Cardiac muscle cell (in vitro differentiated cells and primary cell): ENCODE measurements at regions not wholly inside any gene's neighbourhood (a gene's known extent, or its start where the extent isn't known, plus 50 kb on each side); places are given as distances from the start of the nearest gene placed in this dataset.

Experiments
- DNase-seq, 2 donors: peaks; one replicate each; pipeline versions ENCODE4 v3.0.0 to v3.0.0-alpha.2; 2010 to 2017; ENCODE audit warnings: low read depth in 1 of 2, low spot score in 1 of 2
- H3K27ac ChIP-seq: fragments of 200-600 bp; sonication (generic); 2 replicates; pipeline ENCODE4 v1.5.1; 2016
- H3K27me3 ChIP-seq: fragments of 200-600 bp; sonication (generic); 2 replicates; pipeline ENCODE4 v1.6.0; 2016; ENCODE audit warnings: control low read depth
- H3K36me3 ChIP-seq: fragments of 200-600 bp; sonication (generic); 2 replicates; pipeline ENCODE4 v1.5.1; 2016; ENCODE audit warnings: control low read depth
- H3K4me1 ChIP-seq: fragments of 200-600 bp; sonication (generic); 2 replicates; pipeline ENCODE4 v1.8.1; 2017; ENCODE audit warnings: low read depth, mild to moderate bottlenecking, mixed run types
- H3K4me3 ChIP-seq: fragments of 200-600 bp; sonication (generic); 2 replicates; pipeline ENCODE4 v1.5.1; 2016; ENCODE audit warnings: mild to moderate bottlenecking
- H3K9me3 ChIP-seq: fragments of 200-600 bp; sonication (generic); 2 replicates; pipeline ENCODE4 v1.5.1; 2017; ENCODE audit warnings: low read depth, mild to moderate bottlenecking, control low read depth
- TF ChIP-seq, protein P1 (sequence below): IDR thresholded peaks from 2 replicates; pipeline ENCODE4 v1.5.1; 2012; ENCODE audit warnings: low read depth, mild to moderate bottlenecking, low read length

DNA sequence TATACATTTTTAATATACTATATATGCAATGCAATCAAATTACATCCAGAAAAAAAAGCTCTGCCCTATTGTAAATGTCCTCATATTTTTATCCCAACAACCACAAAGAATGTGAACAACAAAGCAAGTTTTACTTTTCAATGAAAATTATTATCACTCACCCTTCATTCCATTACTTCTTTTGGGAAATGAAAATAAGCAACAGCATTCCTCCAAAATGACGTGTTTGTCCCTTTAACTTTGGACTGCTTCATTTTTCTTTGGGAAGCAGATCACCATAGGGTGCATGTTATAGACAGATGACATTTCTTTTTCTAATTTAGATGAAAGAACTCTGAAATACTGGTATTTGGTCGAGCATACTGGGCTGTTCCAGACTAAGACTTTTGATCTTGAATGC, 667.1 kb upstream of the BOD1L1 start:
- Histone ChIP-seq H3K27me3 (no peaks in the 10 kb centered on the region), H3K4me3 (no peak overlapping the region), H3K9me3 (no peaks in the 10 kb centered on the region), H3K4me1 (no peaks in the 10 kb centered on the region), H3K27ac (no peak overlapping the region), H3K36me3 (no peaks in the 10 kb centered on the region)
- TF ChIP-seq, protein P1, sequence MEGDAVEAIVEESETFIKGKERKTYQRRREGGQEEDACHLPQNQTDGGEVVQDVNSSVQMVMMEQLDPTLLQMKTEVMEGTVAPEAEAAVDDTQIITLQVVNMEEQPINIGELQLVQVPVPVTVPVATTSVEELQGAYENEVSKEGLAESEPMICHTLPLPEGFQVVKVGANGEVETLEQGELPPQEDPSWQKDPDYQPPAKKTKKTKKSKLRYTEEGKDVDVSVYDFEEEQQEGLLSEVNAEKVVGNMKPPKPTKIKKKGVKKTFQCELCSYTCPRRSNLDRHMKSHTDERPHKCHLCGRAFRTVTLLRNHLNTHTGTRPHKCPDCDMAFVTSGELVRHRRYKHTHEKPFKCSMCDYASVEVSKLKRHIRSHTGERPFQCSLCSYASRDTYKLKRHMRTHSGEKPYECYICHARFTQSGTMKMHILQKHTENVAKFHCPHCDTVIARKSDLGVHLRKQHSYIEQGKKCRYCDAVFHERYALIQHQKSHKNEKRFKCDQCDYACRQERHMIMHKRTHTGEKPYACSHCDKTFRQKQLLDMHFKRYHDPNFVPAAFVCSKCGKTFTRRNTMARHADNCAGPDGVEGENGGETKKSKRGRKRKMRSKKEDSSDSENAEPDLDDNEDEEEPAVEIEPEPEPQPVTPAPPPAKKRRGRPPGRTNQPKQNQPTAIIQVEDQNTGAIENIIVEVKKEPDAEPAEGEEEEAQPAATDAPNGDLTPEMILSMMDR = no peak
- DNase-seq = no peak

DNA sequence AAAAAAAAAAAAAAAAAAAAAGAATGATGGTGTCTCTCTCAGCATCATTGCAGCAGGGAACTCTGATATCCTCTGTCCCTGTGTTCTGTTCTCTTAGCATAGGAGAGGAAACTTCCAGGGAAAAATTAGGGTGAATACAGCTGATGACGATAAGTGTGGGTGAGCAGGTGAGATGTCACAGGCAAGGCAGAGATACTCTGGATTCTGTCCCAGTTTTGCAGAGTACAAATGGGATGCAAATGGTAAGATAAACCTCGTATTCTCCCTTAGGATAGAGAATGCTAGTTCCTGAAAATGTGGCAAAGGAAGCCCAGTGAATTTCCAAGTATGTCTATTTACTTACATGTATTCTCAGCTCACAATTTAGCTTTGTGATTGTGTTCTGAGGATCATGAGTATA, 671.6 kb upstream of the BOD1L1 start:
- no peaks in the 10 kb centered on the region for H3K36me3 ChIP-seq
- no peak for DNase-seq
- no peak overlapping the region for H3K27ac ChIP-seq
- TF ChIP-seq, protein P1 = no peak
- no peaks in the 10 kb centered on the region for H3K27me3 ChIP-seq
- H3K4me1 ChIP-seq = no peaks in the 10 kb centered on the region
- H3K4me3 ChIP-seq = no peak overlapping the region
- no peaks in the 10 kb centered on the region for H3K9me3 ChIP-seq

GRCh38 chr4:14302021-14302420, 674.5 kb upstream of the BOD1L1 start:
- H3K4me3 ChIP-seq = no peak overlapping the region
- no peaks in the 10 kb centered on the region for H3K27me3 ChIP-seq
- no peak overlapping the region for H3K27ac ChIP-seq
- TF ChIP-seq, protein P1 = no peak
- H3K36me3 ChIP-seq = no peaks in the 10 kb centered on the region
- no peaks in the 10 kb centered on the region for H3K9me3 ChIP-seq
- no peak for DNase-seq
- H3K4me1 ChIP-seq = no peaks in the 10 kb centered on the region

DNA sequence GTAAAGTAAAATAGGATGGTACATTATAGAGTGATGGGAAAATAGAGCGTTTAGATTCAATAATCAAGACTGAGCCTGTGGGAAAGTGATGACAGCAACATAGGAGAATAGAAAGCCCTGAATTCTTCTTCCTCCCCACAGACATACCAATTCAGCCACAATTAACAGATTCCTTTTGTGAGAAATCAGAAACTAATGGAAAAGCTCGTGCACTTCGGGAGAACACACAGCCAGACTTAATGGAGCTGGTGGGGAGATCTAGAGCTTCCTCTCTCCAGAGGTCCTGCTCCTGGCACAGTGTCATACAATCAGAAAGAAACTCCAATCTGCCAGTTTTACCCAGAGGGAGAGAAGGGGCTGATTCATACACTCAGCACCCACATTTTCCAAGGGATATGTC, 676.3 kb upstream of the BOD1L1 start:
- TF ChIP-seq, protein P1 = no peak
- Histone ChIP-seq H3K9me3 (no peaks in the 10 kb centered on the region), H3K4me3 (no peak overlapping the region), H3K27ac (no peak overlapping the region), H3K36me3 (no peaks in the 10 kb centered on the region), H3K27me3 (no peaks in the 10 kb centered on the region), H3K4me1 (peaks cover 9% of the 10 kb centered on the region)
- no peak for DNase-seq

DNA sequence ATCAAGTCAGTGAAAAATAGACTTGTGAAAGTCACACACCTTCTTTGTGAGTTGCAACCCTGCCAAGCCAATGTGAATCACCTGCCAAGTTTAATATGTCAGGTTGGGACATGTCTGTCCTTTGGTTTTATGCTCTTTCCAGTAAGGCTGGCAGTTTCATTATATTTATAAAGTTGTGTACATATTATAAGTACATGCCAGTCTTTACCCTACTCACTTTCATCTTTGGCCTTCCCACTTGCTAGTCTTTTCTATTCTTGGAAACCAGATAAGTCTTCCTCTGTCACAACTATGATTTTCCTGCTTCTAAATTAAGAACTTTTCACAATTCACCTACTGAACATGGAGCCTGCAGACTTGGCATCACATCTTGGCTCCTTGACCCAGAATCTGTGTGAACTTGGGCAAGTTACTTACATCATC, 680.7 kb upstream of the BOD1L1 start:
- TF ChIP-seq, protein P1 = no peak
- no peak for DNase-seq
- Histone ChIP-seq H3K27ac (peak overlapping the region; percentile 31), H3K4me1 (peaks cover 9% of the 10 kb centered on the region), H3K4me3 (no peak overlapping the region), H3K27me3 (no peaks in the 10 kb centered on the region), H3K9me3 (no peaks in the 10 kb centered on the region), H3K36me3 (no peaks in the 10 kb centered on the region)

GRCh38 chr4:14309431-14309830, 681.9 kb upstream of the BOD1L1 start:
- Histone ChIP-seq H3K27me3 (no peaks in the 10 kb centered on the region), H3K4me1 (peaks cover 9% of the 10 kb centered on the region), H3K9me3 (no peaks in the 10 kb centered on the region), H3K36me3 (no peaks in the 10 kb centered on the region), H3K4me3 (no peak overlapping the region), H3K27ac (no peak overlapping the region)
- TF ChIP-seq, protein P1 = no peak
- no peak for DNase-seq
